ENCODE measurements at regions not wholly inside any gene's neighbourhood (a gene's known extent, or its start where the extent isn't known, plus 50 kb on each side); places are given as distances from the start of the nearest gene placed in this dataset.

GRCh38 chr5:113804264-113804663 is 290.8 kb downstream of the YTHDC2 start:
- DNase-seq (ENCODE audit: low read depth) = no peak

- no peak for DNase-seq (ENCODE audit: low read depth)
These were observed 291.4 kb downstream of the YTHDC2 start for GRCh38 chr5:113804943-113805342.

GRCh38 chr5:113806250-113806649 is 292.8 kb downstream of the YTHDC2 start:
- DNase-seq (ENCODE audit: low read depth) = peak; percentile 3

- no peak for DNase-seq (ENCODE audit: low read depth)
These were observed 293.4 kb downstream of the YTHDC2 start for GRCh38 chr5:113806904-113807303.

GRCh38 chr5:113807427-113807991 is 294.0 kb downstream of the YTHDC2 start:
- peak; percentile 30 for DNase-seq (ENCODE audit: low read depth)

GRCh38 chr5:113808956-113809355 is 295.5 kb downstream of the YTHDC2 start:
- no peak for DNase-seq (ENCODE audit: low read depth)

- DNase-seq (ENCODE audit: low read depth) = no peak
These were observed 296.1 kb downstream of the YTHDC2 start for GRCh38 chr5:113809626-113810025.

GRCh38 chr5:113813466-113813865 is 300.0 kb downstream of the YTHDC2 start:
- DNase-seq (ENCODE audit: low read depth) = no peak

- no peak for DNase-seq (ENCODE audit: low read depth)
These were observed 304.2 kb downstream of the YTHDC2 start for GRCh38 chr5:113817683-113818082.

- no peak for DNase-seq (ENCODE audit: low read depth)
These were observed 310.2 kb downstream of the YTHDC2 start for GRCh38 chr5:113823696-113824095.

- DNase-seq (ENCODE audit: low read depth) = no peak
These were observed 310.8 kb downstream of the YTHDC2 start for GRCh38 chr5:113824307-113824706.

GRCh38 chr5:113825176-113825575 is 311.7 kb downstream of the YTHDC2 start:
- DNase-seq (ENCODE audit: low read depth) = no peak

GRCh38 chr5:113846941-113847340 is 333.4 kb downstream of the YTHDC2 start:
- no peak for DNase-seq (ENCODE audit: low read depth)

- DNase-seq (ENCODE audit: low read depth) = no peak
These were observed 350.9 kb downstream of the YTHDC2 start for GRCh38 chr5:113864437-113864836.

- DNase-seq (ENCODE audit: low read depth) = no peak
These were observed 353.3 kb downstream of the YTHDC2 start for GRCh38 chr5:113866763-113867162.

GRCh38 chr5:113869611-113870010 is 356.1 kb downstream of the YTHDC2 start:
- DNase-seq (ENCODE audit: low read depth) = no peak

- DNase-seq (ENCODE audit: low read depth) = no peak
These were observed 358.5 kb downstream of the YTHDC2 start for GRCh38 chr5:113871972-113872371.

- DNase-seq (ENCODE audit: low read depth) = no peak
These were observed 361.6 kb downstream of the YTHDC2 start for GRCh38 chr5:113875096-113875495.

- no peak for DNase-seq (ENCODE audit: low read depth)
These were observed 378.0 kb downstream of the YTHDC2 start for GRCh38 chr5:113891491-113891890.

GRCh38 chr5:113896789-113897188 is 383.3 kb downstream of the YTHDC2 start:
- DNase-seq (ENCODE audit: low read depth) = no peak

- DNase-seq (ENCODE audit: low read depth) = no peak
These were observed 384.3 kb downstream of the YTHDC2 start for GRCh38 chr5:113897748-113898147.

- no peak for DNase-seq (ENCODE audit: low read depth)
These were observed 386.6 kb downstream of the YTHDC2 start for GRCh38 chr5:113900141-113900540.

GRCh38 chr5:113900816-113901215 is 387.3 kb downstream of the YTHDC2 start:
- DNase-seq (ENCODE audit: low read depth) = no peak

- no peak for DNase-seq (ENCODE audit: low read depth)
These were observed 388.2 kb downstream of the YTHDC2 start for GRCh38 chr5:113901718-113902117.

Measured in fibroblast of gingiva (primary cell).